Activated B cell treated with CpG ODN at 0.5 μM for 24 hours (primary cell): ENCODE measurements at regions not wholly inside any gene's neighbourhood (a gene's known extent, or its start where the extent isn't known, plus 50 kb on each side); places are given as distances from the start of the nearest gene placed in this dataset.
"Not testable (repeated sequence)": the region's sequence is repeated elsewhere in the genome, so short reads cannot be mapped to it uniquely, and the experiment has no call there.

Source experiments
- ATAC-seq: fragments of 200-7000 bp; cut with Tn5 transposase; one replicate; pipeline ENCODE4 v1.10.0; 2021; ENCODE audit warnings: low read depth, mild to moderate bottlenecking, moderate library complexity
- CTCF ChIA-PET: fragments of 350-600 bp; sonication (Branson Sonifier 250); formaldehyde crosslinking; loops from one replicate; lab custom pipeline; 2021; ENCODE audit warnings: antibody characterized with exemption; lab: Charles Lee
- POLR2A ChIA-PET: fragments of 350-600 bp; sonication (Branson Sonifier 250); formaldehyde crosslinking; loops from one replicate; lab custom pipeline; 2021; ENCODE audit warnings: antibody characterized with exemption; lab: Charles Lee
- DNase-seq: peaks from one replicate; pipeline ENCODE4 v3.0.0; 2022
- H3K27ac Mint-ChIP-seq: one replicate; pipeline ENCODE4 v1.8.0; 2020; ENCODE audit warnings: mixed read lengths
- H3K27me3 Mint-ChIP-seq: one replicate; pipeline ENCODE4 v1.8.0; 2021; ENCODE audit warnings: mixed read lengths
- H3K36me3 Mint-ChIP-seq: one replicate; pipeline ENCODE4 v1.8.0; 2021; ENCODE audit warnings: low read depth, mixed read lengths
- H3K4me1 Mint-ChIP-seq: one replicate; pipeline ENCODE4 v1.8.0; 2021; ENCODE audit warnings: mixed read lengths
- H3K4me3 Mint-ChIP-seq: one replicate; pipeline ENCODE4 v1.8.0; 2020; ENCODE audit warnings: mild to moderate bottlenecking, mixed read lengths
- H3K9me3 Mint-ChIP-seq: one replicate; pipeline ENCODE4 v1.8.0; 2020; ENCODE audit warnings: mixed read lengths
- intact Hi-C: fragments of 100-400 bp; cut with micrococcal nuclease; formaldehyde crosslinking; loops from one replicate; pipeline ENCODE4 v1.15.1; 2024

GRCh38 chr2:97431169-97431725 is 158.4 kb downstream of the ANKRD36B start:
- intact Hi-C loops, H3K36me3 Mint-ChIP-seq: not testable (repeated sequence)

GRCh38 chr2:97422376-97422775 is 167.3 kb downstream of the ANKRD36B start:
- POLR2A ChIA-PET, intact Hi-C loops: not testable (repeated sequence)

More at GRCh38 chr2:97431169-97431725, 158.4 kb downstream of the ANKRD36B start:
- H3K27me3 Mint-ChIP-seq, ATAC-seq, H3K4me1 Mint-ChIP-seq, H3K27ac Mint-ChIP-seq, CTCF ChIA-PET, POLR2A ChIA-PET, H3K4me3 Mint-ChIP-seq, DNase-seq, H3K9me3 Mint-ChIP-seq: not testable (repeated sequence)

GRCh38 chr2:97406340-97406739 is 183.3 kb downstream of the ANKRD36B start:
- H3K9me3 Mint-ChIP-seq, POLR2A ChIA-PET, DNase-seq, CTCF ChIA-PET, H3K27me3 Mint-ChIP-seq, H3K4me3 Mint-ChIP-seq, H3K4me1 Mint-ChIP-seq, H3K36me3 Mint-ChIP-seq, ATAC-seq, H3K27ac Mint-ChIP-seq, intact Hi-C loops: not testable (repeated sequence)

More at GRCh38 chr2:97422376-97422775, 167.3 kb downstream of the ANKRD36B start:
- H3K4me3 Mint-ChIP-seq, DNase-seq, ATAC-seq, H3K27ac Mint-ChIP-seq, H3K9me3 Mint-ChIP-seq, H3K36me3 Mint-ChIP-seq, H3K27me3 Mint-ChIP-seq, H3K4me1 Mint-ChIP-seq, CTCF ChIA-PET: not testable (repeated sequence)

- H3K27me3 Mint-ChIP-seq, POLR2A ChIA-PET, H3K4me3 Mint-ChIP-seq, H3K27ac Mint-ChIP-seq, H3K36me3 Mint-ChIP-seq, CTCF ChIA-PET, DNase-seq, ATAC-seq, H3K4me1 Mint-ChIP-seq, H3K9me3 Mint-ChIP-seq, intact Hi-C loops: not testable (repeated sequence)
Observed at GRCh38 chr2:97405172-97405737, 184.4 kb downstream of the ANKRD36B start.

- intact Hi-C loops, H3K36me3 Mint-ChIP-seq, H3K4me1 Mint-ChIP-seq, H3K27me3 Mint-ChIP-seq, H3K4me3 Mint-ChIP-seq, H3K9me3 Mint-ChIP-seq, DNase-seq, H3K27ac Mint-ChIP-seq, CTCF ChIA-PET, POLR2A ChIA-PET: not testable (repeated sequence)
- ATAC-seq, result peak; percentile 42
Observed at GRCh38 chr2:97402678-97403077, 187.0 kb downstream of the ANKRD36B start.

- H3K27ac Mint-ChIP-seq, H3K4me3 Mint-ChIP-seq, DNase-seq, H3K9me3 Mint-ChIP-seq, POLR2A ChIA-PET, CTCF ChIA-PET, ATAC-seq, intact Hi-C loops, H3K4me1 Mint-ChIP-seq, H3K27me3 Mint-ChIP-seq, H3K36me3 Mint-ChIP-seq: not testable (repeated sequence)
Observed at GRCh38 chr2:97395691-97396090, 194.0 kb downstream of the ANKRD36B start.

- H3K36me3 Mint-ChIP-seq, H3K9me3 Mint-ChIP-seq, CTCF ChIA-PET, DNase-seq, intact Hi-C loops, H3K4me3 Mint-ChIP-seq, H3K4me1 Mint-ChIP-seq, ATAC-seq, H3K27ac Mint-ChIP-seq, H3K27me3 Mint-ChIP-seq, POLR2A ChIA-PET: not testable (repeated sequence)
Observed at GRCh38 chr2:97385803-97386202, 203.9 kb downstream of the ANKRD36B start.

GRCh38 chr2:97375913-97376312 is 213.8 kb downstream of the ANKRD36B start:
- H3K36me3 Mint-ChIP-seq, H3K4me3 Mint-ChIP-seq, CTCF ChIA-PET, H3K27me3 Mint-ChIP-seq, POLR2A ChIA-PET, intact Hi-C loops, H3K9me3 Mint-ChIP-seq, H3K4me1 Mint-ChIP-seq, H3K27ac Mint-ChIP-seq, DNase-seq: not testable (repeated sequence)
- ATAC-seq, result peak; percentile 74

- CTCF ChIA-PET, DNase-seq, intact Hi-C loops, H3K4me3 Mint-ChIP-seq, POLR2A ChIA-PET, H3K27me3 Mint-ChIP-seq, H3K4me1 Mint-ChIP-seq, H3K9me3 Mint-ChIP-seq, H3K27ac Mint-ChIP-seq, H3K36me3 Mint-ChIP-seq: not testable (repeated sequence)
- ATAC-seq, result peak; percentile 78
Observed at GRCh38 chr2:97374426-97374825, 215.3 kb downstream of the ANKRD36B start.

GRCh38 chr2:97363159-97363558 is 226.5 kb downstream of the ANKRD36B start:
- H3K4me3 Mint-ChIP-seq, DNase-seq, POLR2A ChIA-PET, H3K27ac Mint-ChIP-seq, ATAC-seq, H3K4me1 Mint-ChIP-seq, H3K27me3 Mint-ChIP-seq, H3K9me3 Mint-ChIP-seq, intact Hi-C loops, CTCF ChIA-PET, H3K36me3 Mint-ChIP-seq: not testable (repeated sequence)
